Hepatocyte (in vitro differentiated cells): ENCODE measurements at regions not wholly inside any gene's neighbourhood (a gene's known extent, or its start where the extent isn't known, plus 50 kb on each side); places are given as distances from the start of the nearest gene placed in this dataset.

Experiments
- DNase-seq: peaks from one replicate; pipeline ENCODE4 v3.0.0-alpha.2; 2016; ENCODE audit warnings: low spot score
- H2AFZ ChIP-seq: fragments of 200-600 bp; sonication (generic); 2 replicates; pipeline ENCODE4 v1.6.0; 2016; ENCODE audit warnings: antibody characterized with exemption, mild to moderate bottlenecking
- H3K27ac ChIP-seq: fragments of 200-600 bp; sonication (generic); 2 replicates; pipeline ENCODE4 v1.5.1; 2016; ENCODE audit warnings: mild to moderate bottlenecking
- H3K27me3 ChIP-seq: fragments of 200-600 bp; sonication (generic); 2 replicates; pipeline ENCODE4 v1.6.1; 2016
- H3K36me3 ChIP-seq: fragments of 200-600 bp; sonication (generic); replicated peaks from 2 replicates; pipeline ENCODE4 v1.5.1; 2016; ENCODE audit warnings: low read depth; ENCODE audit not compliant: insufficient read depth
- H3K4me1 ChIP-seq: fragments of 200-600 bp; sonication (generic); 2 replicates; pipeline ENCODE4 v1.5.1; 2016; ENCODE audit warnings: mild to moderate bottlenecking, moderate library complexity; ENCODE audit not compliant: insufficient read depth
- H3K4me2 ChIP-seq: fragments of 200-600 bp; sonication (generic); 2 replicates; pipeline ENCODE4 v1.6.0; 2016
- H3K4me3 ChIP-seq: fragments of 200-600 bp; sonication (generic); 2 replicates; pipeline ENCODE4 v1.5.1; 2016; ENCODE audit warnings: mild to moderate bottlenecking
- H3K79me2 ChIP-seq: fragments of 200-600 bp; sonication (generic); 2 replicates; pipeline ENCODE4 v1.6.0; 2017; ENCODE audit warnings: mild to moderate bottlenecking
- H3K9me2 ChIP-seq: fragments of 200-600 bp; sonication (generic); replicated peaks from 2 replicates; pipeline ENCODE4 v1.6.0; 2017; ENCODE audit warnings: mild to moderate bottlenecking; ENCODE audit not compliant: insufficient read depth
- H3K9me3 ChIP-seq: fragments of 200-600 bp; sonication (generic); 2 replicates; pipeline ENCODE4 v1.5.1; 2016; ENCODE audit warnings: low read depth, mild to moderate bottlenecking
- H4K20me1 ChIP-seq: fragments of 200-600 bp; sonication (generic); 2 replicates; pipeline ENCODE4 v1.6.0; 2016; ENCODE audit warnings: mild to moderate bottlenecking; ENCODE audit not compliant: insufficient read depth, poor library complexity, severe bottlenecking
- EZH2 ChIP-seq: fragments of 200-600 bp; sonication (generic); IDR thresholded peaks from 2 replicates; pipeline ENCODE4 v1.6.1; 2016; ENCODE audit warnings: antibody characterized with exemption, mild to moderate bottlenecking, borderline replicate concordance
- EZH2phosphoT487 ChIP-seq: fragments of 200-600 bp; sonication (generic); IDR thresholded peaks from one replicate; pipeline ENCODE4 v1.6.1; 2018; ENCODE audit warnings: antibody characterized with exemption, mild to moderate bottlenecking, low read depth, moderate library complexity; ENCODE audit not compliant: unreplicated experiment, severe bottlenecking
- WGBS: methylation state at CpG from one replicate; pipeline ENCODE4 v1.1.6; 2016; ENCODE audit warnings: low lambda C conversion rate; ENCODE audit errors: missing lambda C conversion rate; 5-methylcytosine and 5-hydroxymethylcytosine counted together
- TF ChIP-seq, protein P1 (sequence below): fragments of 200-600 bp; sonication (generic); IDR thresholded peaks from 2 replicates; pipeline ENCODE4 v1.5.1; 2016; ENCODE audit warnings: antibody characterized with exemption, mild to moderate bottlenecking; ENCODE audit not compliant: poor library complexity

DNA sequence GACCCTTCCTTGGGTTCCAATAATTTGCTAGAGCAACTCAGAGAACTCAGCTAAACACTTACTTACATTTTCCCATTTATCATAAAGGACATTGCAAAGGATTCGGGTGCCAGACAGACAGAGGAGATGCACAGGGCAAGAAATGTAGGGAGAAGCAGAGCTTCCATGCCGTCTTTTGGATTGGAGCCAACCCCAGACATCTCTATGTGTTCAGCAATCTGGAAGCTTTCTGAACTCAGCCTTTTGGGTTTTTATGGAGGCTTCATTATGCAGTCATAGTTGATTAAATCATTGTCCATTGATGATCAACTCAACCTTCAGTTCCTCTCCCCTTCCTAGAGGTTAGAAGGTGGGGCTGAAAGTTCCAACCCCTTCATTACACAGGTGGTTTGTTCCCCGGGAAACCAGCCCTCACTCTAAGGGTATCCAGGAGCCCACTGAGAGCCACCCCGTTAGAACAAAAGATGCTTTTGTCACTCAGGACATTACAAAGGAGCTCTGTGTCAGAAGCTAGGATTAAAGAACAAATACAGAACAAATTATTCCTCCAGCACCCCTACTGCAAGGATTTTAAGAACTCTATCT lies 211.9 kb upstream of the VSTM2A start:
- H3K27me3 ChIP-seq, result no peaks in the 10 kb centered on the region
- H3K4me3 ChIP-seq, result no peak overlapping the region
- H3K4me2 ChIP-seq, result no peak overlapping the region
- no peaks in the 10 kb centered on the region for H3K79me2 ChIP-seq
- no peaks in the 10 kb centered on the region for H3K9me3 ChIP-seq
- 75% methylated on average over 4 of the region's 4 CpGs for WGBS
- H2AFZ ChIP-seq, result no peak overlapping the region
- no peak for DNase-seq
- TF ChIP-seq EZH2 (no peak), EZH2phosphoT487 (no peak)
- TF ChIP-seq, protein P1, sequence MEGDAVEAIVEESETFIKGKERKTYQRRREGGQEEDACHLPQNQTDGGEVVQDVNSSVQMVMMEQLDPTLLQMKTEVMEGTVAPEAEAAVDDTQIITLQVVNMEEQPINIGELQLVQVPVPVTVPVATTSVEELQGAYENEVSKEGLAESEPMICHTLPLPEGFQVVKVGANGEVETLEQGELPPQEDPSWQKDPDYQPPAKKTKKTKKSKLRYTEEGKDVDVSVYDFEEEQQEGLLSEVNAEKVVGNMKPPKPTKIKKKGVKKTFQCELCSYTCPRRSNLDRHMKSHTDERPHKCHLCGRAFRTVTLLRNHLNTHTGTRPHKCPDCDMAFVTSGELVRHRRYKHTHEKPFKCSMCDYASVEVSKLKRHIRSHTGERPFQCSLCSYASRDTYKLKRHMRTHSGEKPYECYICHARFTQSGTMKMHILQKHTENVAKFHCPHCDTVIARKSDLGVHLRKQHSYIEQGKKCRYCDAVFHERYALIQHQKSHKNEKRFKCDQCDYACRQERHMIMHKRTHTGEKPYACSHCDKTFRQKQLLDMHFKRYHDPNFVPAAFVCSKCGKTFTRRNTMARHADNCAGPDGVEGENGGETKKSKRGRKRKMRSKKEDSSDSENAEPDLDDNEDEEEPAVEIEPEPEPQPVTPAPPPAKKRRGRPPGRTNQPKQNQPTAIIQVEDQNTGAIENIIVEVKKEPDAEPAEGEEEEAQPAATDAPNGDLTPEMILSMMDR, result no peak
- H3K9me2 ChIP-seq, result no peaks in the 10 kb centered on the region
- H4K20me1 ChIP-seq, result no peaks in the 10 kb centered on the region
- H3K27ac ChIP-seq, result no peak overlapping the region
- H3K4me1 ChIP-seq, result no peaks in the 10 kb centered on the region
- no peaks in the 10 kb centered on the region for H3K36me3 ChIP-seq

DNA sequence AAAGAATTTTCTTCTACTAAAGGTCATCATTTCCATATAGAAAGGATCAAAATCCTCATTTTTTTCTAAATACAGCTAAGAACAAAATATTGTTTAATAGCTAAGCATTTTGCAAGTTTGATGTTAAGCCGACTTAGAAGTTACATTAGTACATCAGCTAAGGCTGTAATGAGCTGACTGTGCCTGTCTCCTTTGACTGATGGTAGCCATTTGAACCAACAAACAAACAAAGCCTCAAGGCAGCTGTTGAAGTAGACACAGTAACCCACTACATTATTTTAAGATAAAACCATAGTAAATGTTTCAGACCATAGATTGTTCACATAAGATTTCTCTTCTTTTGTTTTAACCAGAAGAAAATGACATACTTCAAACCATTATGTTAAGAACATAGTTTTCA lies 210.9 kb upstream of the VSTM2A start:
- H3K27ac ChIP-seq, result no peak overlapping the region
- H3K9me2 ChIP-seq, result no peaks in the 10 kb centered on the region
- H2AFZ ChIP-seq, result no peak overlapping the region
- H3K4me2 ChIP-seq, result no peak overlapping the region
- no peak for TF ChIP-seq EZH2phosphoT487
- H3K36me3 ChIP-seq, result no peaks in the 10 kb centered on the region
- H3K79me2 ChIP-seq, result no peaks in the 10 kb centered on the region
- WGBS, result 63% methylated on average over 1 of the region's 1 CpG
- no peaks in the 10 kb centered on the region for H3K9me3 ChIP-seq
- no peaks in the 10 kb centered on the region for H3K4me1 ChIP-seq
- no peak overlapping the region for H3K4me3 ChIP-seq
- no peaks in the 10 kb centered on the region for H3K27me3 ChIP-seq
- no peaks in the 10 kb centered on the region for H4K20me1 ChIP-seq
- no peak for DNase-seq

DNA sequence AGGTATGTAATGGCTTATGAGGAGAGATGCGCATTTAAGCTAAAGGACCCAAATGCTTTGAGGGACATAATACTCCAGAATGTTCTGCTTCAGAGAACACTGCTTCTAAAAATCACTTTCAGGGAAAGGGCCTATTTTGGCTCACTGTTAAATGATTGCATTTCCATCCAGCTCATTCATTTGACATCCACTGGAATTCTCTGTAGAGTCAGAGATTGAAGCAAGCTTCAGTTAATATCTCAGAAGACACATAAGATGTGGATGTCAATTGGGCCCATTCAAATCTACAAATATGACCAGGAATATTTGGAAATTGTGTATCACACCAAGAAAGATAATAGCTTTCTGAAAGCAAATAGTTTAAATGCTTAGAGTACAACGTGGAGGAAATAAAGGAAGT lies 209.9 kb upstream of the VSTM2A start:
- Histone ChIP-seq H3K79me2 (no peaks in the 10 kb centered on the region), H3K9me3 (no peaks in the 10 kb centered on the region), H3K4me3 (no peak overlapping the region), H3K4me1 (no peaks in the 10 kb centered on the region), H3K27me3 (no peaks in the 10 kb centered on the region), H3K27ac (no peak overlapping the region), H3K4me2 (no peak overlapping the region), H3K36me3 (no peaks in the 10 kb centered on the region), H4K20me1 (no peaks in the 10 kb centered on the region), H3K9me2 (no peaks in the 10 kb centered on the region), H2AFZ (no peak overlapping the region)
- 70% methylated on average over 2 of the region's 2 CpGs for WGBS
- DNase-seq, result no peak
- TF ChIP-seq, protein P1, result no peak
- no peak for TF ChIP-seq EZH2
- no peak for TF ChIP-seq EZH2phosphoT487

DNA sequence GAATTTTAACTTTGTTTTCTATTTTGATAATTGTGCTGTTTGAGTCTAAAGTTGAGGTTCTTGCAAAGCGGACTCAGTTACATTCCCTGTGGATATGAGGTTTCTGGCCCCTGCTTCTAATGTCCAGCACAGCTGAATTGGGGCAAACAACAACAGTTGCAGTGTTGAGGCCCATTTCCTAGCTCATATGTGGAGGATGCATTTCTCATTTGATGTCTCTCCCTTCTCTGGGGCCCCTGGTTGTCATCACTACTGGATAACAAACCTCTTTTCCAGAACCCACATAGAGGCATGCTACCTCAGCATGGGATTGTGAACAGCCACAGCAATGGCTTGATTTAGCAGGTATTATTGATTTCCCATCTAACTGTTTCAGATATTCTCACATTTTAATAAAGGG lies 208.2 kb upstream of the VSTM2A start:
- Histone ChIP-seq H3K27ac (no peak overlapping the region), H3K9me3 (no peaks in the 10 kb centered on the region), H3K36me3 (no peaks in the 10 kb centered on the region), H3K4me2 (no peak overlapping the region), H3K27me3 (no peaks in the 10 kb centered on the region), H3K4me3 (no peak overlapping the region), H3K4me1 (no peaks in the 10 kb centered on the region), H4K20me1 (no peaks in the 10 kb centered on the region), H3K79me2 (no peaks in the 10 kb centered on the region), H3K9me2 (no peaks in the 10 kb centered on the region), H2AFZ (no peak overlapping the region)
- no peak for DNase-seq
- TF ChIP-seq, protein P1, result no peak
- no peak for TF ChIP-seq EZH2phosphoT487
- TF ChIP-seq EZH2, result no peak
- WGBS, result 86% methylated on average over 1 of the region's 1 CpG
